ENCODE measurements at regions not wholly inside any gene's neighbourhood (a gene's known extent, or its start where the extent isn't known, plus 50 kb on each side); places are given as distances from the start of the nearest gene placed in this dataset.

- Histone ChIP-seq H3K36me3 (replicated peaks in 1 of 2) (no peaks in the 10 kb centered on the region), H3K9me3 (replicated peaks in 1 of 3) (no peaks in the 10 kb centered on the region), H3K4me1 (replicated peaks in 1 of 2) (peaks cover 14 to 21% of the 10 kb centered on the region in 2 donors), H3K4me3 (no peak overlapping the region), H3K27me3 (no peaks in the 10 kb centered on the region), H3K27ac (peak overlapping the region in 1 of 5 donors; percentile 4)
- intact Hi-C loops (cut with DNase I): loop anchor here in 1 of 2 donors (10.0 kb wide), 1 partner anchor 146 kb away; no protein-coding TSS in a partner anchor
- DNase-seq: no peak
- 78 to 94% (median 88%) methylated on average over 12 to 16 of the region's 16 CpGs for WGBS, 4 donors
- TF ChIP-seq POLR2A (IDR thresholded peaks at IDR 0.05) (no peak), CTCF (IDR thresholded peaks at IDR 0.05) (no peak)
Observed at GRCh38 chr20:50350510-50351249, 159.5 kb upstream of the PTPN1 start.

- Histone ChIP-seq H3K4me1 (replicated peaks in 1 of 2) (peaks cover 8 to 13% of the 10 kb centered on the region in 2 donors), H3K27ac (no peak overlapping the region), H3K27me3 (no peaks in the 10 kb centered on the region), H3K4me3 (no peak overlapping the region), H3K36me3 (replicated peaks in 1 of 2) (no peaks in the 10 kb centered on the region), H3K9me3 (replicated peaks in 1 of 3) (no peaks in the 10 kb centered on the region)
- WGBS, 4 donors: 95 to 98% (median 96%) methylated on average over 10 to 11 of the region's 11 CpGs
- intact Hi-C loops (cut with DNase I): loop anchor here in 1 of 2 donors (10.0 kb wide), 1 partner anchor 147 kb away; no protein-coding TSS in a partner anchor
- no peak for DNase-seq
- TF ChIP-seq POLR2A (IDR thresholded peaks at IDR 0.05) (no peak), CTCF (IDR thresholded peaks at IDR 0.05) (no peak)
Observed at GRCh38 chr20:50351541-50351940, 158.6 kb upstream of the PTPN1 start.

- Histone ChIP-seq H3K4me3 (no peak overlapping the region), H3K9me3 (replicated peaks in 1 of 3) (no peaks in the 10 kb centered on the region), H3K27ac (peak overlapping the region in 1 of 5 donors; percentile 0), H3K36me3 (replicated peaks in 1 of 2) (no peaks in the 10 kb centered on the region), H3K4me1 (replicated peaks in 1 of 2) (no peaks in the 10 kb centered on the region), H3K27me3 (no peaks in the 10 kb centered on the region)
- DNase-seq: peak in 1 of 7 donors; percentile 35
- TF ChIP-seq POLR2A (IDR thresholded peaks at IDR 0.05): no peak
- no peak for TF ChIP-seq CTCF (IDR thresholded peaks at IDR 0.05)
- intact Hi-C loops (cut with DNase I): loop anchor here in 1 of 2 donors (10.0 kb wide), 1 partner anchor 149 kb away; no protein-coding TSS in a partner anchor
- WGBS, 4 donors: 62 to 71% (median 63%) methylated on average over 16 of the region's 16 CpGs
Observed at GRCh38 chr20:50353289-50353961, 156.8 kb upstream of the PTPN1 start.

All from adrenal gland (tissue), 9 donors.